ENCODE measurements at regions not wholly inside any gene's neighbourhood (a gene's known extent, or its start where the extent isn't known, plus 50 kb on each side); places are given as distances from the start of the nearest gene placed in this dataset.
"Not testable (repeated sequence)": the region's sequence is repeated elsewhere in the genome, so short reads cannot be mapped to it uniquely, and the experiment has no call there.

DNA sequence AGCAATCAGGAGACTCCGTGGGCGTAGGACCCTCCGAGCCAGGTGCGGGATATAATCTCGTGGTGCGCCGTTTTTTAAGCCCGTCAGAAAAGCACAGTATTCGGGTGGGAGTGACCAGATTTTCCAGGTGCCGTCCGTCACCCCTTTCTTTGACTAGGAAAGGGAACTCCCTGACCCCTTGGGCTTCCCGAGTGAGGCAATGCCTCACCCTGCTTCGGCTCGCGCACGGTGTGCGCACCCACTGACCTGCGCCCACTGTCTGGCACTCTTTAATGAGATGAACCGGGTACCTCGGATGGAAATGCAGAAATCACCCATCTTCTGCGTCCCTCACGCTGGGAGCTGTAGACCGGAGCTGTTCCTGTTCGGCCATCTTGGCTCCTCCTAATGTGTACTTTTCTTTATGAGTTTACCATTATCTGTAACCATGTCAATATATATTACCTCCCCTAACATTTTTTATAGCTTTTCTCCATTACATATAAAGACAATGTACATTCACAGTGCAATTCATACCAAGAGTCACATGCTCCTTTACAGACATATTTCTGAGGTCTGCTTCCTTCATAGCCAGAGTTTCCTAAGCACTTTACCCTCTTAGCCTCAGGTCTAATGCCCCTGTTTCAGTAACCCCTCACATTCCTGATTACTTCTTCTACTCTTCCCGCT, 71.4 kb upstream of the TLE4 start:
- not testable (repeated sequence) for DNase-seq

- DNase-seq: no peak
These were observed 70.2 kb upstream of the TLE4 start for GRCh38 chr9:79501546-79501945.

DNA sequence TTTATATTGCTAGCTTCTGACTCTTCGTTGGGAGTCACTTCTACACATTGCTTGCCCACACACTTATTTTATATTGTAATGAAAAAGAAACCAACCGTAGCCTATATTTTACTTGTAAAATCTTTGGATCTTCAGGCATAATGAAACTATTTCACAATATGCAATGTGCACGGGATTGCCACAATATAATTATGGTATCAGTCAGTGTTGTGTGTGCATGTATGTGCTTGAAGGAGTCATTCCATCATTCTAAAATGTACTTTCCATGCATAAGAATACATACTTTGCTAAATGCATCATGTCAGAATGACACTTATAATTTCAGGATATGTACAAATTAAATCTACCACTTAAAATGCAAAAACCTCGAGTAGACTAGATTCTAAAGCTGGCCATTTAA, 64.0 kb upstream of the TLE4 start:
- DNase-seq: no peak

- no peak for DNase-seq
These were observed 59.5 kb upstream of the TLE4 start for GRCh38 chr9:79512251-79512650.

All from kidney glomerular epithelial cell (primary cell).